HG02678 (cell line): ENCODE measurements at regions not wholly inside any gene's neighbourhood (a gene's known extent, or its start where the extent isn't known, plus 50 kb on each side); places are given as distances from the start of the nearest gene placed in this dataset.

Source experiments
- ATAC-seq: cut with Tn5 transposase; IDR thresholded peaks from one replicate; pipeline ENCODE4 v1.9.1; 2021; ENCODE audit warnings: mild to moderate bottlenecking, moderate library complexity; ENCODE audit not compliant: unreplicated experiment

DNA sequence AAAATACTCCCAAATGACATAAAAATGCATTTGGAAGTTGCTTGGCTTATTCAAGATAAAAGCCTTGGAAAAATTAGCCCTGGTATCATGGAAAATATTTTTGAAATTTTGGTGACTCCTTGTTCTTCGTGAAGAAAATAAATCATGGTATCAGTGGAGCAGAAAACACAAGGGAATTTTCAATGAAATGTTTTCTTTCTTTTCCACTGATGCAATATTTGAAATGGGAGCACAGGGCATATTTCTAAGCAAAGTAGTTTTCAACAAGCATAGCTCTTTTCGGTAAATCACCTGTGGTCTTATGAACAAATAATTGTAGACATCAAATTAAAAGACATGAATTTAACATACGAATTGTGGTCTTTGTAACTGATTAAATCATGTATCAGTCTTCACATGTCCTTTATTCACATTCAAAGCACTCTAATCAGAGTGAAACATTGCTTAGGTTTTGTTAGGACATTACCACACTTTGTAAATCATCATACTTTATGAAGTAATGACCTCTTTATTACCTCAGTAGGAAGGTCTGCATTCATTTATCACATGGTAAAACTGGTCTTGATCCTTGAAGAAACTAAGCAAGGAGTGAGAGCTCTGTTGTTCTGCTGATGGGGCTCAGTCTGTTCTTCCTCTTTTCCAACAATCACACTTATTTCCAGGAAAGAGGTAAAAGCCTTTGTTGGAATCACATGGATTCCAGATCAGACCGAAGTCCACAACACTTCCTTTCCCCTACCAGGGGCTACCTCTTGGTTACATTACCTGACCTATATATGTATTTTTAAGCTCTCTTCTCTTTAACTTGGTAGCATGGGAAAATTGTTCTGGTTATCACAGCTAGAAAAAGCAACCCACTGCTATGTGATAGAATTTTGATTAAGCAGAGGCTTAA is 413.5 kb upstream of the THBS1 start:
- no peak for ATAC-seq

DNA sequence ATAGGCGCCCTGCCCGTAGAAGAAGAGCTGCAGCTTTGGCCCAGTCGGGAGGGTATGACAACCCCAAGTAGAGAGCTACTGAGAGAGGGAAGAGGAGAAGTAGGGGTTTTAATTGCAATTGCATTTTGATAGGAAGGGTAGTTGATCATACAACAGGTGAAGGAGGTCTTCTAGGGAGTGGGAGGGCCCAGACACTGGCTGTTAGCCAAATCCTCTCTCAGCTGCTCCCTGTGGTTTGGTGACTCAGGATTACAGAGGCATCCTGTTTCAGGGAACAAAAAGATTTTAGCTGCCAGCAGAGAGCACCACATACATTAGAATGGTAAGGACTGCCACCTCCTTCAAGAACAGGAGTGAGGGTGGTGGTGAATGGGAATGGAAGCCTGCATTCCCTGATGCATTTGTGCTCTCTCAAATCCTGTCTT is 408.9 kb upstream of the THBS1 start:
- no peak for ATAC-seq

GRCh38 chr15:39172380-39173281 is 408.2 kb upstream of the THBS1 start:
- no peak for ATAC-seq

DNA sequence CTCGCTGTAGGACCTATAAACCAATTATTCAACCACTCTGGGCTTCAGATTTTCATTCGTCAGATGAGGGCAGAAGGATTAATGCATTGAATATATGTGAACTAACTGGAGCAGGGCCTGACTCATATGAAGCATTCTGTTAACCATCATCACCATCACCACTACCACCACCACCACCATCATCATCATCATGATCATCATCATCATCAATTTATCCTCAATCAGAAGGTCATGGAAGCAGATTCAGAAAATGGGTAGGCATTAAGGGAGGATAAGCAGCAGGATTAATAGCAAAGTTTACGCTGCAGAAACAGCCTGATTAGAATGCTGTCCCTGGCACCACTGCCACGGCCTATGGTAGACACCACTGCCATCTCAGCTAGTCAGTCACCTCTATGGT is 407.5 kb upstream of the THBS1 start:
- ATAC-seq, result no peak

DNA sequence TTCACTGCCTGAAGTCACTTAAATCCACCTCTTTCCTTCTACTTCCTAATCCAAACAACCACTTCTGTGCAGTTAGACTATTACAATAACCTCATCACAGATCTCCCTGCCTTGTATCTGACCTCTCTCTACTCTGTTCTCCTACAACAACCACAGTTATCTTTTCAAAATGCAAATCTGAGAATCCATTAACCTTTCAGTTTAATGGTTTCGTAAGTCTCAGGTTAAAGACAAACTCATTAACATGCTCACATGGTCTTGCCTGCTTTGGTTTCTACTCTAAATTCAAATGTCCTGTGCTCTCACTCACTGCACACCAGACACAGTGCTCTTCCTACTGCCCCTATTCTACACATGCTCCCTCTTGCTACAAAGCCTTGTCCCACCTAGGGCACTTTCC is 406.5 kb upstream of the THBS1 start:
- ATAC-seq, result no peak

DNA sequence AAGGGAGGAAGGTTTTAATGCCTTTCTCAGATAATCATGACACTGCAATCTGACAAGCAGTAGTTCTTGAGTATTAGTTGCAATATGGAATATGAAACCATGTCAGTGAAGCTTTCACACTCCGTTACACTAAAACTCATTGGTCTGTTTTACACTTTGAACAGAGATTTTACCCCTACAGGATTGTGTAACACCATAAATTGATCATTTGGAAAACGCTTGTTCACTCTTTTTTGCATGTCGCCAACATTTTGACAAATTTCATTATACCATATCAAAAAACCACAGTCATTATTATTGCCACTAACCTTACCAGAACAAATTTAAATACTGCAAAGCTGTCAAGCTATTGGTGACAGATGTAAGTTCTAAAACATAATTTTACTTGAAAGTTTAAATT is 404.8 kb upstream of the THBS1 start:
- no peak for ATAC-seq

GRCh38 chr15:39177561-39177960 is 403.3 kb upstream of the THBS1 start:
- no peak for ATAC-seq

- no peak for ATAC-seq
Measured at GRCh38 chr15:39180030-39180429, 400.8 kb upstream of the THBS1 start.

GRCh38 chr15:39180483-39180933 is 400.4 kb upstream of the THBS1 start:
- ATAC-seq, result no peak

DNA sequence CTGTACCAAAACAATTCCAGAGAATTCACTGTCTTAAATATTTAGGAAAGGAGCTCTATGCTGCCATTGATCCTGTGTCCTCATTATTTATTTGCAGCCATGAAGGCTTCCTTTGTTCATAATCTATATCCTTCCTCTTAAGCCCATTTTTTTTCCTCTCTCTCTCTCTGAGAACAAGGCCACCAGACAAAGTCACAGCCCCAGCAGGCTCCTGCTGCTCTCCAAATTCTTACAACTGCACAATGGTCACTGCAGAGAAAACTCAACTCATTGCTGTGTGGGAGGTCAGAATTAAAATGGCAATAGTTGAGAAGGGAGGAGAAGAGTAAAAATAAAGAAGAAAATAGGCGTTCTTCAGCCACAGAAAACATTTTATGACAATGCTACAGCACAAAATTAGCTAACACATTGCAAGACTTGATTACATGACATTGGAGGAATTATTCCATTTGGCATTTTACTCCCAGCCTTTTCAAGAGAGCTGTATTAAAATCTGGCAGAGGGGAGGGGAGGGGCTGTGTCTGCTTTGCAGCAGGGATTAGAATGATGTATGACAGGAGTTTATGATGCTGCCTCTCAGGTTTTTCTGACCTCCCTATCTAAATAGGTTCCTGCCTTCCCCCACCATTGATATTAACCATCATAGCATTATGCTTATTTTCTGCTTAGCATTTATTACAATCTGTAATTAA is 399.7 kb upstream of the THBS1 start:
- ATAC-seq, result no peak

DNA sequence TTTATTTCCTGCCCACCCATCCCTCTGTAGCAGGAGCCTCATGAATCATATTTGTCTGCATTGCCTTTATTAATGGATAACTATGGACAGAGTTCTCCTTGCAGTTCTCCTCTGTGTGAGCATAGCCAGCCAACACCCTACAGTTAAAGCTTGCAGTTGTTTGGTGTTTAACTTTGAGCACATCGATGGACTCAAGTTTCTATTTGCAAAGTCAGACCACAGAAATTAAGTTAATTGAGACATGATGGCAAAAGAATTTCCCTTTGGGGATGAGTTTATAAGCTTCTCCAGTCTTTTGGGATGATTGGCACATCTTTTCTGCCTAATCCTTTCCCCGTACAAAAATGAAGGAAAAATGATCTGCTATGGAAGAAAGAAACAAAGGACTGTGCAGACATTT is 398.9 kb upstream of the THBS1 start:
- no peak for ATAC-seq

- ATAC-seq, result no peak
Measured at GRCh38 chr15:39183164-39183881, 397.6 kb upstream of the THBS1 start.

DNA sequence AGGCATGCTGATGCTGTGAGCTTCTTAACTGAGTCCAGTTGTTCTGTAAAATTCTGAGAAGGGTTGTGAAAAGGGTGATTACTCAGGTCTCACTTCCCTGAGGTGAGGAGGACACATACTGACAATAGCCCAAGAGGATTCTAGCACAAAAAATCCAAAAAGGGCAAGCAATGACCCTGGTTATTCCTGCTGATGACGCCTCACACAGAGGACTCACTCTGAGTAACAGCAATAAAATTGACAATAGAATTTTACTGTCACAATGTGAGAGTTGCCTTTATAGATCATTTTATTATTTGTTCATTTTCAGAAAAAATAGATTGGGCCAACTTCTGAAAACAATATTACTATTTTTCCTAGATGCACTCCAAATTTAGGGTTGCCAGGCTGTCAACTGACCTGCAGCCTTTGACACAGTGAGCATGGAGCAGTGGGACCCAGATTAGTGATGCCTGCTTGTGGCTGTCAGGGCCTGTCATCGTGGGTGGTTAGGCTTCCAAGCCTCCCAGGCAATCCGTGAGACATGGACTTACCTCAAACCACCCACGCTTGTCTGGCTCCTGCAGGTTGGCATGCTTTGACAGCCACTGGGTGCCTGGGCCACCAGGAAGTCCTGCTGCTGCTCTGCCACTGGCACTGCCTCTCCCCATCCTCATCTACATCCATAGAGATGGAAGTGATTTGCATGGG is 396.0 kb upstream of the THBS1 start:
- no peak for ATAC-seq

GRCh38 chr15:39188314-39188713 is 392.6 kb upstream of the THBS1 start:
- ATAC-seq, result no peak

GRCh38 chr15:39188930-39189329 is 391.9 kb upstream of the THBS1 start:
- ATAC-seq, result no peak

- ATAC-seq, result no peak
Measured at GRCh38 chr15:39191871-39192291, 389.0 kb upstream of the THBS1 start.

DNA sequence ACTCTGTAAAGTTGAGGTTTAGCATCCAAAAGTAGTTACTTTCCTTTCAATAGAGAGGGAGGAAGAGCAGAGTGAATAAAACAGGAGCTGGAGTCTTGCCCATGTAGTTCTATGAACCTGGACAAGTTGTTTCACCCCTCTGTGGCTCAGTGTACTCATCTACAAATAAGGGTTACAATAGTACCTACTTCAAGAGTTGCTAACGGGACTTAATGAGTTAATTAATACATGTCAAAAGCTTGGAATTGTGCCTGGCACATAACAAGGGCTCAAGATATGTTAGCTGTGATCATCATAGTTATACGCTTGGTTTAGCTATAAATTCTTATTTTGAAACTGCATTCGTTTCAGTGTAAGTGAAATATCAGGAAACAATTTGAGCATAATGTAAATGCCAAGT is 388.5 kb upstream of the THBS1 start:
- no peak for ATAC-seq

DNA sequence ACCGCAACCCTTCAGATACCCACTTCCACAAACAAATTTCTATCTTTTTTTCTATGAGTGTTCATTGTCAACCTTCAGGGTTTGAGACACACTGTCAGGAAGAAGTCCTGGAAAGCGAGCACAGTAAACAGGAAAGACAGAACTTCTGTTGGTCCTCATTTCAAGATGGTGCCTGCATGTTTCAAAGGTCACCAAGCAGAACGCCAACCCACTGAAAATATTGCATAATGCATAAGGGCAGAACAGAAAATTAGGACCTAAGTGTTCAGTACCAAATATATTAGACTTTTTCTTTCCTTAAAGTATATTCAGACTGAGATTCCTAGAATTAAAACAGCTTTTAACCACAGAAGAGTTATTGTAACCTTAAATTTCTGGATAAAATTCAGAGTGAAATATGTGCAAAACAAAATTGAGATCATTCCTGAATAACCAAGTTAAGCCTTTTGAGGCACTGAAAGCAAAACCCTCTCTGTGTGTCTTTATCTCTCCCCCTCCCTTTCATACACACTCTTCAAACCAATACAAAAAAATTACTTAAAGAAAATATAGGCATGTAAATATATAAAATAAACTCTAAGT is 387.8 kb upstream of the THBS1 start:
- ATAC-seq, result no peak

- ATAC-seq, result no peak
Measured at GRCh38 chr15:39193611-39194010, 387.3 kb upstream of the THBS1 start.
